HG03064 (cell line): ENCODE measurements at regions not wholly inside any gene's neighbourhood (a gene's known extent, or its start where the extent isn't known, plus 50 kb on each side); places are given as distances from the start of the nearest gene placed in this dataset.
"Not testable (repeated sequence)": the region's sequence is repeated elsewhere in the genome, so short reads cannot be mapped to it uniquely, and the experiment has no call there.

ENCODE experiments used
- ATAC-seq: cut with Tn5 transposase; IDR thresholded peaks from one replicate; pipeline ENCODE4 v1.9.1; 2021; ENCODE audit warnings: low read depth; ENCODE audit not compliant: unreplicated experiment

- no peak for ATAC-seq
These were observed 1022.3 kb downstream of the EFNA5 start for GRCh38 chr5:106648401-106648800.

- ATAC-seq, result no peak
These were observed 1024.6 kb downstream of the EFNA5 start for GRCh38 chr5:106646106-106646505.

GRCh38 chr5:106640511-106640910 lies 1030.2 kb downstream of the EFNA5 start:
- no peak for ATAC-seq

- ATAC-seq, result no peak
These were observed 1031.2 kb downstream of the EFNA5 start for GRCh38 chr5:106639488-106639887.

- ATAC-seq, result no peak
These were observed 1033.5 kb downstream of the EFNA5 start for GRCh38 chr5:106637275-106637674.

- no peak for ATAC-seq
These were observed 1036.4 kb downstream of the EFNA5 start for GRCh38 chr5:106634375-106634774.

- ATAC-seq, result no peak
These were observed 1036.9 kb downstream of the EFNA5 start for GRCh38 chr5:106633825-106634224.

- not testable (repeated sequence) for ATAC-seq
These were observed 1042.3 kb downstream of the EFNA5 start for GRCh38 chr5:106628456-106628855.

GRCh38 chr5:106610041-106610440 lies 1060.7 kb downstream of the EFNA5 start:
- ATAC-seq, result no peak

- ATAC-seq, result no peak
These were observed 1069.1 kb downstream of the EFNA5 start for GRCh38 chr5:106601620-106602019.

- no peak for ATAC-seq
These were observed 1069.9 kb downstream of the EFNA5 start for GRCh38 chr5:106600803-106601202.

GRCh38 chr5:106595864-106596263 lies 1074.9 kb downstream of the EFNA5 start:
- ATAC-seq, result no peak

GRCh38 chr5:106584268-106584667 lies 1086.5 kb downstream of the EFNA5 start:
- ATAC-seq, result no peak

- ATAC-seq, result no peak
These were observed 1092.0 kb downstream of the EFNA5 start for GRCh38 chr5:106578736-106579135.

- no peak for ATAC-seq
These were observed 1095.9 kb downstream of the EFNA5 start for GRCh38 chr5:106574820-106575219.

- ATAC-seq, result no peak
These were observed 1104.7 kb downstream of the EFNA5 start for GRCh38 chr5:106566031-106566430.

- no peak for ATAC-seq
These were observed 1125.4 kb downstream of the EFNA5 start for GRCh38 chr5:106545325-106545724.

- no peak for ATAC-seq
These were observed 1127.4 kb downstream of the EFNA5 start for GRCh38 chr5:106543330-106543729.

- no peak for ATAC-seq
These were observed 1140.6 kb downstream of the EFNA5 start for GRCh38 chr5:106530150-106530549.

- no peak for ATAC-seq
These were observed 1145.3 kb downstream of the EFNA5 start for GRCh38 chr5:106525438-106525837.

- no peak for ATAC-seq
These were observed 1146.9 kb downstream of the EFNA5 start for GRCh38 chr5:106523852-106524251.

- no peak for ATAC-seq
These were observed 1148.4 kb downstream of the EFNA5 start for GRCh38 chr5:106522296-106522695.

GRCh38 chr5:106521701-106522100 lies 1149.0 kb downstream of the EFNA5 start:
- no peak for ATAC-seq
